Activated CD4-positive, alpha-beta T cell treated with anti-CD3 and anti-CD28 coated beads for 24 hours (primary cell): ENCODE measurements at regions not wholly inside any gene's neighbourhood (a gene's known extent, or its start where the extent isn't known, plus 50 kb on each side); places are given as distances from the start of the nearest gene placed in this dataset.

Experiments used
- DNase-seq, 2 donors: peaks; one replicate each; pipeline ENCODE4 v3.0.0-alpha.2; 2020; ENCODE audit warnings: low read depth in 2 of 2

GRCh38 chr15:85847031-85847430, 52.3 kb upstream of the KLHL25 start:
- no peak for DNase-seq

DNA sequence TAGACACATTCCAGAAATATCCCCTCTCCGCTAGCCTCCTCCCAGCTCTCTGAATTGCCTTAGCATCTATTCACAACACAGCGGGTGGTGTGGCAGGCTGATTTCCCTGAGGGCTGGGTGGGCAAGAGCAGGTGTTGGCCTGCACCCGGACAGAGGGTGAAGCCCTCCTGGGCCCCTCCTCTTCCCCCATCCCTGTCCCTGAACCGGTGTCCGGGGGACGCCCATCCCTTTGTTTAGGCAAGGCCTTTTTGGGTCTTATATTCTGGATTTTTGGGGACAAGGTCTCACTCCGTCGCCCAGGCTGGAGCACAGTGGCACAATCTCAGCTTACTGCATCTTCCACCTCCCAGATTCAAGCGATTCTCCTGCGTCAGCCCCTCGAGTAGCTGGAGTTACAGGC, 55.2 kb upstream of the KLHL25 start:
- no peak for DNase-seq

DNA sequence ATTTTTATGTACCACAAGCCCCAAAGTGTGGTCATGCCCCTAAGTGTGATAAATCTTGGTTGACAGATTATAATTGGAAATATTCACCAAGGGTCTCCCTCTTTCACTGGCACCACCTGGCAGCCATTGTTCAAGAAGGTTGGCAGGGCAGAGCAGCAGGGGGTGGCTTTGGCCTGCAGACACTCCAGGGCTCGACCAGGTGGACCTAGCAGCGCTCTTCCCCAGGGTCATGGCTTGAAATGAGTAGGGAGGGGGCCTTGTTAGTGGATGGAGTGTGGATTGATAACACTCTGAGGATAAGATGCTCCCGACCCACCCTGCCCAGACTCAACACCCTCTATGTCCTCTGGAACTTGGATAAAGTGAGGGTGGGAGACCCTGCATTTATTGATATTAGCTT, 58.2 kb upstream of the KLHL25 start:
- DNase-seq = no peak

DNA sequence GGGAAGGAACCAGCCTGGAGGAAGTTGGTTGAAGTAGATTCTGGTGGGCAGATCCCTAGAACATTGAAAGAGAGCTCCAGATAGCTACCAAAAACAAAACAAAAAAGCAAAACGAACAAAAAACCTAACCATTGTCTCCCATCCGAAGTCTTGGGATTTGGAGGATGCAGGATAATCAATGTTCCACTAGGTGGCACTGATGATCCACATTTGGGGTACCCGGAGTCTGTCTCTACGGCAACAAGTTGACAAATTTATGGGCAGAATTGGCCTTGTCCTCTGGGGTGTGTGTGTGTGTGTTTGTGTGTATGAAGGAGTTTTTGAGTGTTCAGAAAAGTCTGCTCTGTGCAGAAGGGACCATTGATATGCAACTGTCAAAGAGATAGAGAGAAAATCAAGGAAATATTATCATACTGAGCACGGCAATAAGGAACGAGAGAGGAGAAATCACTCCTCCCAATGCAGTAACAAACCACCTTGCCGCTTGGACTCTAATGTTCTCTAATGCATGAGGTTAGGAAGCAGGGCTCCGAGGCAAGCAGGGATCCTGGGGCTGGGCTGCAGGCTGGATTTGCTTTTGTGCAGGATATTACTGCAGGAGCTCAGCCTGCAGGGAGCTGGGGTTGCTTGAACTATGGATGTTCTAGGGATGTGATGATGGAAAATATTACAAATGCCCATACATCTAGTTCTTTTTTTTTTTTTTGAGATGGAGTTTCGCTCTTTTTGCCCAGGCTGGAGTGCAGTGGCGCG, 59.8 kb upstream of the KLHL25 start:
- DNase-seq = peak in 1 of 2 donors; percentile 36

DNA sequence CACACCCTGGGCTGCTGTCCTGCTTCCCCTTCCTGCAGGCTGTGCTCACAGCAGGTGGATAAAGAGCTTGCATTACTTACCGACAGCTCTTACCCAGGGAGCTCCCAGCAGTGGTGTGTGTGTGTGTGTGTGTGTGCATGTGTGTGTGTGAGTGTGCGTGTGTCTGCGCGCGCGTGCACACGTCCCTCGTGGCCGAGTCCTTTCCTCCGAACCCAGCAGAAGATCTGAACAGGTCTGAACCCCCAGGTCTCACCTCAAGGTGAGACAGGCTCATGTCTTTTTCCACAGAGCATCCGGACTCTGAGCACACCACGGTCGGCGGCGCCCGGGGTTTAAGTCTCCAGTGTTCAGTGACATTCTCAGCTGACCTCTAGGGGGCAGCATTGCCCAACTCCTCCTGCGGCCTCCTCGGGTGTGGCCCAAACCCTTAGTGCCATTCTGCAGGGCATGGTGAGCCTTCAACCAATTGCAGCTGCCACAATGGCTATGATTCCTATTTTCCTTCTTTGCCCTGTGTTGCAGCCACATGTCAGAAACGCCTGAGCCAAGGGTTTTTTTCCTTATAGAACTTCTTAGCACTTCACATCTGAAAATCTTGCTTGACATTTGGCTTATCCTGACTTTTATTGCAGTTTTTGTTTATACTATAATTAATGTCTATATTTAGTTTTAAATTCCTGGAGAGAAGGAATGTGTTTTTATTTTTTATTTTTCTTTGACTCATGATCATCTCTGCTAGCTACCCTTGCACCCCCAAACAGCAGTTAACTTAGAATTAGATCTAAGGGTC, 64.1 kb upstream of the KLHL25 start:
- DNase-seq = peak; percentile 71 to 76

DNA sequence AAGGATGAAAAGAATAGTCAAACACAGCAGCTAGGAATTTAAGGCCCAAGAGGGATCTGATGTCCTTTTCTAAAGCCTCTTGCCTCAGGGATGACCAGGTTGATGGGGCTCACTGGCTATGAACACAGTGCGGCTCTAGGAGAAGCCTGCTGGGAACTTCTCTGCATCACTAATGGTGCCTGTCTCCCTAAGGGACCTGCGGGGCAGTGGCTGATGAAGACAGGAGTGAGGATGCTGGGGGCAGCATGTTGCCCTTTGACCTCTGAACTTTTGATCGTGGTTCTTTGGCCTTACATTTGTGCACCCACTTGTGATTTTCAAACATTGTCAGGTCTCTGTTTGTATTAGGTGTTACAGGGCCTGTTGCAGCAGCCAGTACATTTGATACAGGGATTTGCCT, 64.9 kb upstream of the KLHL25 start:
- DNase-seq = no peak

DNA sequence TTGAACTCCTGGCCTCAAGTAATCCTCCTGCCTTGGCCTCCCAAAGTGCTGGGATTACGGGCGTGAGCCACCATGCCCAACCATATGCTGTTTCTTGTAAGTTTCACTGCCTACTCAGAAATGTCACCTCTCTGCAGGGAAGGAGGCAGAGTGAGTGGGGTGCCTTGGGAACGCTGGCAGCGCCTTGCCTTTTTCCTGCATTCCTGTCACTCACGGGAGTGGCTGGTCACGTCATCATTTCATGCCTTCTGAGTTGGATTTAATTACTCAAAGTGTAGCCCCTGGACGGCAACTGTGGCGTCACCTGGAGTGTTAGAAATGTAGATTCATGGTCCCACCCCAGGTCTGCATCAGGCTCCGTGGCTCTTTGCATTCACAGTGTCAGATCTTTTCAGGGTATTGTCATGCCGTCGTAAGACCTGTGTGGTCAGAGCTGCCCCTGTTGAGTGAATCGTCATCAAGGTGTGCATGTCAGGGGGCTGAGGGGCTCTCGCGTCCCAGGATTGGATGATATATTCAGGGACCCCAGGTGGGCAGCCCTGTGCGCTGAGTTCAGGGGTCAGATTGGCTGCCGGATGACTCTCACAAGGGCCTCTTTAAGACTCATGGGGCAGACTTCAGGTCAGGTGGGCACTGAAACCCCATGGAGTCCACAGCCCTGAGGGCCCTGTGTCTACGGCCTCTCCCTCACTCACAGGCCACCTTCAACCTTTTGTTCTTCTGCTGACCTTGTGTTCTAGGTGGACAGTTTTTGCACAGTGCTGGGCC, 65.9 kb upstream of the KLHL25 start:
- no peak for DNase-seq

DNA sequence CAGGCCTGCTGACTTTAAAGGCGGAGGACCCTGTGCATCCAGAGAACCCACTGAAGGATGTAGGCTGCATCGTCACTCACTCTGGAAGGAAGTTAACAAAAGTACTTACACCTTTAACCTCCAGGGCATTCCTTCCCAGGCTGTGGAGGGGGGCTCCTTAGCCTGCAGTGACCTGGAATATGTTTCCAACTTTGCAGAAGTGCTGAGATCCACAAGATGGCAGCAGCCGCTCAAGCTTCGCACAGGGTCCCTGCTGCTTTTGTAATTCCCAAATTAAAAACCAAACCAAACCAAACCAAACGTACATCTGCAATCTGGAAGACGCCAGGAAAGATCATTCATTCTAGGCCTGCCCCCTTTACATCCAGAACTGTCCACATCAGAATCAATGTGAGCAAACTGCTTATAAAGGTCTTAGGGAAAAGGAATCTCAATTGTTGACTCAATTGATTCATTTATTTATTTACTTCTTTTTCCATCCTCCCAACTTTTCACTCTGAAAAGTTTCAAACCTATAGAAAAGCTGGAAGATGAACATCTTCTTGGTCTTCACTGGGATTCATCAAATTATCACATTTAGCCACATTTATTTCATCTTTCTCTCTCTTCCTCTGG, 70.5 kb upstream of the KLHL25 start:
- DNase-seq = no peak

- DNase-seq = no peak
These were observed 72.5 kb upstream of the KLHL25 start for GRCh38 chr15:85867250-85867649.

- DNase-seq = no peak
These were observed 74.4 kb upstream of the KLHL25 start for GRCh38 chr15:85869124-85869523.

DNA sequence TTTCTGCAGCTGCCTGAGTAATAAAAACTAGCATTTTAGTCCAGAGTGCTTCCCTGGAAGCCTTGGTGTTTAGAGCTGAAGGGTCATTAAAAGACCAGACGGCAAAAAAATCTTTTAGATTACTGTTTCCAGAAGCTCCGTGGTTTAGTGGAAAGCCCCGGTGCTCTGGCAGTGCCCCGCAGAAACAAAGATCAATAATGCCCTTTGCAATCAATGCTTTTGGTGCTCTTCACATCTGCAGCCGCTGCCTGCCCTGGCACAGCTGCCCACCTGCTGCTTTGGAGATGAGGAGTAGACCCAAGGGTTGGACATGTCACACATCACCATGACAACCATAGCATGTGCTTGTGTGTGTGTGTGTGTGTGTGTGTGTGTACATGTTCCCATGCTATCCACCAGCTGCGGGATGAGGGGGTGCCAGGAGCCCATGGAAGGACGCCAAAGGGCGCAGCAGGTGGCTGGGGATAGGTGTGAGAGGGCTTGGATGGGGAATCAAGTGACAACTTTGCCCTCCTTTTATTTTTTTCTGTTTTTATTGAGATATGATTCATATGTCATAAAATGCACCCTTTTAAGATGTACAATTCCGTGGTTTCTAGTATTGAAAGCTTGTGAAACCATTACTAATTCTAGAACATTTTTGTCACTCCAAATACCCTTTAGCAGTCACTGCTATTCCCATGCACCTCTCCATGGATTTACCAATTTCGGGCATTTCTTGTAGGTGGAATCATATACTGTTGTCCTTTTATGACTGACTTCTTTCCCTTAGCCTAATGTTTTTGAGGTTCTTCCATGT, 75.7 kb upstream of the KLHL25 start:
- DNase-seq = no peak

DNA sequence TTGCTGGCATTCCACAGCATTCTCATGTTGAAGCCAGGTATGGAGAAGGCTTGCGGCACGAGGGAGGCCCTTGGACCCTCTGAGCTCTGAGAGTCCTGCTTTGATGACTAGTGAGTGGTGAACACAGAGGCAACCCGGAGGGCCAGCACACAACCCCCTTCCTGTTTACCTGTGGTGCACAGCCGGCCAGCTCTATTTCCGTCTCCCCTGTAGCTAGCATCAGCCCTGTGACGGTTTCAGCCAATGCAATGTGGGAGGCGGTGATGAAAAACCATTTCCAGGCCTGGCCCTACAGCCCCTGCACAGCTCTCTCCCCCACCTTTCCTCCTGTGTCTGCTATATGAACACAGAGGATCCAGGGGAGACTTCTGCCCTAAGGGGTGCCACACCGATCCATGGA, 76.8 kb upstream of the KLHL25 start:
- no peak for DNase-seq

- DNase-seq = no peak
These were observed 77.4 kb upstream of the KLHL25 start for GRCh38 chr15:85872125-85872524.

DNA sequence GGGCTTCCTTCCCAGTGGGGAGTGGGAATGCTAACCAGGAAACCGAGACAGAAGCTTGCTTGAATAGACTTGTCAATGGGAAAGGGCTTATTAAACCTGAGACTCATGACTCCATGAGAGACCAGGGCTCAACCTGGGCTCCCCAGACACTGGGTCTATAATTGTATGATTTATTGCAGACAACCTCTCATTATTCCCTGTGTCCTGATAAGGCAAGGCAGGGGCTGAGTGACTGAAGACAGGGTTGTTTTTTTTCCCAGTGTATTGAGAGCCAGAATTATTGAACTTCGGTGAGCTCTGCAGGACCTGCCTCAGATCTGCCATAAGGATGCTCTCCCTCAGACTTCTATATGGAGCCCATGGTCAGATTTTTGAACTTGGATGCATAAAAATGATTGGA, 79.5 kb upstream of the KLHL25 start:
- DNase-seq = no peak

- no peak for DNase-seq
These were observed 81.0 kb upstream of the KLHL25 start for GRCh38 chr15:85875756-85876155.

DNA sequence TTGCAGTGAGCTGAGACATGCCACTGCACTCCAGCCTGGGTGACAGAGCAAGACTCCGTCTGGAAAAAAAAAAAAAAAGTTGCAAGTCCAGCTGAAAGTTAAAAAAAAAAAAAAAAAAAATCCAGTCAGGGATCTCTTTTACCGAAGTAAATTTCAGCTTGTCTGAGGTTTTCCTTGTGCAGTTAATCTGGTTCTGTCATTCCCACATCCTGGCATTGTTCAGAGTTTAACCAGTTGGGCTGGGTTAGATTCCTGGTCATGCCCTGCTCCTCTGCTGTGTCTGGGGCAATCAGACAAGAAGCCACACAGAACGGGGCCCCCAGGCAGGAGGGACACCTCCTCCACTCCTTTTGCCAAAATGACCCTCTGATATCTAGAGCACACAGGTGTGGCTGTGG, 84.1 kb upstream of the KLHL25 start:
- DNase-seq = no peak

GRCh38 chr15:85879334-85880163, 84.8 kb upstream of the KLHL25 start:
- DNase-seq = no peak

DNA sequence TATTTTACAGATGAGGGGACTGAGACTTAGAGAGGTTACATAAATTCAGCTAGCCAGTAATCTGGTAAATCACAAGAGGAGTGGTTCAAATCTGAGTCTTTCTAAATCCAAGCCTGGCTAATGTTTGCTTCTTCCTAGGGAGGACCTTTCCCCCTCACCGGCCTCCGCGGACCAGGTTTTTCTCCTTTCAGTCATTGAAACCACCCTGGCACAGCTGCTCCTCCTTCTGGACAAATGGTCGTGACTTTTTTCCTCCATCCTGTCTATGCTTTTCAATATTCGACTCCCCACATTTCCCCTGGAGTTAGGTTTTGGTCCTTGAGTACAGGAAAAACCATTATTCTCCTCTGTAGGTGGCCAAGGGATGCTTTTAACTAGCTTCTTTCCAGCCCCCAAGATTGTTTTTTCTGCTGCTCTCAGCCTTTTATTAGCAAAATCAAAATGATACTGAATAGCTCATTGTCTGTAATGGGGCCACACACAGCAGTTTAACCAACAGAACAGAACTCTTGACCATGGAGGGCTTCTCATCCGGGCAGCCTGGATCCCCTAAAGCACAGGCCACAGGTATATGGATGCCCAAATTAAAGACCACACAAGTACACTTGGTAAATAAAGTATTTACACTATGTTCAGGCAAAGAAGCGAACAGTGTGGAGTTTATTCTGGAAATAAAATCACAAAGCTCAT, 85.9 kb upstream of the KLHL25 start:
- no peak for DNase-seq

- DNase-seq = no peak
These were observed 91.6 kb upstream of the KLHL25 start for GRCh38 chr15:85886309-85886811.
